GM18511 (cell line): ENCODE measurements at regions not wholly inside any gene's neighbourhood (a gene's known extent, or its start where the extent isn't known, plus 50 kb on each side); places are given as distances from the start of the nearest gene placed in this dataset.
"Not testable (repeated sequence)": the region's sequence is repeated elsewhere in the genome, so short reads cannot be mapped to it uniquely, and the experiment has no call there.

Source experiments
- ATAC-seq: cut with Tn5 transposase; IDR thresholded peaks from one replicate; pipeline ENCODE4 v1.9.1; 2021; ENCODE audit warnings: mild to moderate bottlenecking, moderate library complexity; ENCODE audit not compliant: unreplicated experiment

DNA sequence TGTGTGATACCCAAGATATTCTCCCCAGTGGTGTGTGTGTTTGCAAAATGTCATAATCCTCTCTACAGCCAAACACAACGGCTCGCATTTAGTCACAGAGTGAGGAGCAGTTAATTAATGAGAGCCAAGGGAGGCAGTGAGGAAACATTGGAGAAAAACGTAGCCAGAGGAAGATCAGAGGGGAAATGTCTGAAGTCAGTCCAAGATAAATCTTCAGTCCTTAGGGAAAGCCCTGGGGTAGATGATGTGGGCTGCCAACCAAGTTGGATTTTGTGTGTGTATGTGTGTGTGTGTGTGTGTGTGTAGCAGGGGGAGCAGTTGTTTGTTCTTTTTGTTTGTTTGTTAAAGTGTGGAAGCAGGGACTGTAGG is 201.0 kb upstream of the PTBP2 start:
- no peak for ATAC-seq

DNA sequence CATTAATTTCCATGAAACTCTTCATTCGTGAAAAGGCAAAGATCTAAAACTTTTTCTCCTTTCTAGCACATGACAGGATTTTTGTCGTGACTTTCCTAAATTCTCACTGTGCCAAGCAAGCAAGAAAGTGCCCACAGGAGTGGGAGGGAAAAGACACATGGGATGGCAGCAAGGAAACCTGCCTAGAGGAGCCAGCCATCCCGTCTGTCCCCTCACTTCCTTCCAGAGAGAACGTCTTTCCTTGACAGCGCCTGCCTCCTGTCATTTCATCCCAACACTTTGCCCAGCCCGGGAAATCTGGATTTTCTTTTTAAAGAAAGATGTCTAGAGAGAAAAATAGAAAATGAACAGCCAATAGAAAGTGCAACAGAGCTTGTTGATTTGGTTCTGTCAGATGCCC is 200.6 kb upstream of the PTBP2 start:
- ATAC-seq = no peak

DNA sequence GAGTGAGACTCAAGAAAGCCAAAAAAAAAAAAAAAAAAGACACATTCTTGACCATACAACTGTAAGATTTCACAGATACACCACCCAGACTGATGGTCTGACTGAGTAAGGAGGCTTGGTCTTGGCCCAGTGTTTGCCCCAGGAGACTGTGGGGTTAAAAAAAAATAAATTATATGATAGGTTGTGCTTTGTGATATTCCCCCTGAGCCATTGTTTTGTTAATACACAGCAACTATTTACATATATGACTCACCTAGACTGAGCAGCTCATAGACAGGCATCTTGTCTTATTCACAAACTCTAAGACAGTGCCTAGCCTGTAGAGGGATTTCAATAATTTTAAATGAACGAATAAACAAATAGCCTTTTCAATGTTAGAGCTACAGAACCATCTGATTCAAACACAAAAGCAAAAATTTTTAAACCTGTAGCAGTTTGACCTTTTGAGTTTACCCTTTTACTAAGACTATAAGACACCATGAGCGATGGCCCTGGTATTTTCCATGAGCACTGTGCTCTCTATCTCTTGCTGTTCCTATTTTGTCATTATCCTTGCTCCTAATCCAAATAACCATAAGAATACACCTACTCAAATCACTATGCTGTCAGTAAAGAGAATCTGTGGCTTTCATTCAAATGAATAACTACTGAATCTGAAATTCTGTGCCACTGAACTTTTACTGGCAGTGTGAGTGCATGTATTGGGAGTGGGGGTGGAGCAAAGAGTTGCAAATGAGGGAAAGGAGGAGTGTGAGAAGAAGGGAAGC is 199.4 kb upstream of the PTBP2 start:
- no peak for ATAC-seq

DNA sequence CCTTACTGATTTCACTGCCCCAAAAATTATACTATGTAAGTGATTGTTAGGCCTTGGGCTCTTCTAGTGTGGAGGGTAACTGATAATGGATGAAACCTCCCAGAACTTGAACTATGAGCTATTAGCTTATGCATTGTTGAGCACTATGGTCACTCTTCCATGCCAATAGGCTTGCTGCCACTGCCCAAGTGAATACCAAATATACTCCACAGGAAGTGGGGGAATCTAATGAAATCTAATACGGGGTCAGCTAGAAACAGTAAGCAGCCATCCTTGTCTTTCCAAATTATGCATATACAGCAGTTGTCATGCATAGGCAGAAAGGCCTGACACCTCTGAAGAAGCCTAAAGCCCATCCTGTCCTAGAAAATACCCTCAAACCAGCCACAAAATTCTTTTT is 198.7 kb upstream of the PTBP2 start:
- no peak for ATAC-seq

DNA sequence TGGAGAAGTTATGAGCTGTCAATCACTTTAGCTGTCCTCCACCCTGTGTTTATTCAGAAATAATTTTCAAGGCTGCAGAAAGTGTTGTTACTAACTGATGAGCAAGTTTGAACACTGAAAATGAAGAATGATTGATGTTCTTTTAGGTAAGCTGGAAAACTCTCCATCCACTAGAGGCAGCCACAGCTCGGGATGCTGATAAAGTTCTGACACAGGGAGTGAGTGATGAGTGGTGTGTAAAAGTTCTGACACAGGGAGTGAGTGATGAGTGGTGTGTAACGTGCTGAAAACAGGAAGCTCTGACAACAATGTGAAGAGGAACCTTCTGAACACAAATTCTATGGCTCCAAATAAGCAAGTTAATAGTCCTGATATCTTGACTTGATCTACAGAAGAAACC is 197.5 kb upstream of the PTBP2 start:
- ATAC-seq = no peak

DNA sequence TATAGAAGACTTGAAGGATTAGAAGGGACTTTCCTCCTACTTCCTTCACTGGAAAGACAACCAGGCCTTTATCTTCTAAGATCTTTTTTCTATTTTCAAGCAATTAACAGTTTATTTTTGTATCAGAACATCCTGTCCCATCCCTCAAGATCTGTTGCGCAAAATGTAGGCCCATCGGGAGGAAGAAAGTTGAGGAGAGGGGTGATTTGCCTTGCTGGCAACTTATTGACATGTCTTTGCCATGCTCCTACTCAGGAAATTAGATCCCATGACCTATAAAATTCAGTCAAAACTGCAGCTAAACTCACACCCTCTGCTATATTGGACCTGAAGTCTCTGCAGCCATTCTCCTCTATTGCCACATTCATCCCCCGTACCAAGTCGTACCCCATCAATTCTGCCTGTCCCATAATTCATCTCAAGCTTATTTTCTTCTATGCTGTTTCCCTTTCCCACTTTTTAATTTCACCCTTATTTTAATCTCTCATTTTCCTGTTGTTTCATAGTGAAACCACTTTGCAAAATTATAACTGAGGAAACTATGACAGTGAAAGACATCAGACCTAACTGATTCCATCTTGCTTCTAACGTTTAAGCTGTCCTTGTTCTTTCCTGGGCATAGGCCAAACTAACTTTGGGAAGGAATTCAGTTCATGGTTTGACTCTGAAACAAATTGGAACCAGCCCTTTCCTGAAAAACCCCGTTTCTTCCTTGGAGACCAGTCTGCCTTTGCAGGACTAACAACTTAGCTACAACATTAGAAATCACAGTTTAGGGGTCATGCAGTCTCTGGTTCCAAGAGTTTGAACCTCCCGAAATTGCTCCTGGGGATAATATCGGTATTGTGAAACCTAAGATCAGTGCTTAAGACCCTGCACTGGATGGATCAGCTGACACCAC is 195.7 kb upstream of the PTBP2 start:
- no peak for ATAC-seq

DNA sequence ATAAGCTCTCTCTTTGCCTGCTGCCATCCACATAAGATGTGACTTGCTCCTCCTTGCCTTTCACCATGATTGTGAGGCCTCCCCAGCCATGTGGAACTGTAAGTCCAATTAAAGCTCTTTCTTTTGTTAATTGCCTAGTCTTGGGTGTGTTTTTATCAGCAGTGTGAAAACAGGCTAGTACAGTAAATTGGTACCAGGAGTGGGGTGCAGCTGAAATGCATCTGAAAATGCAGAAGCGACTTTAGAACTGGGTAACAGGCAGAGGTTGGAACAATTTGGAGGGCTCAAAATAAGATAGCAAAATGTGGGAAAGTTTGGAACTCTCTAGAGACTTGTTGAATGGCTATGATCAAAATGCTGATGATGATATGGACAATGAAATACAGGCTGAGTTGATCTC is 192.9 kb upstream of the PTBP2 start:
- ATAC-seq = not testable (repeated sequence)

DNA sequence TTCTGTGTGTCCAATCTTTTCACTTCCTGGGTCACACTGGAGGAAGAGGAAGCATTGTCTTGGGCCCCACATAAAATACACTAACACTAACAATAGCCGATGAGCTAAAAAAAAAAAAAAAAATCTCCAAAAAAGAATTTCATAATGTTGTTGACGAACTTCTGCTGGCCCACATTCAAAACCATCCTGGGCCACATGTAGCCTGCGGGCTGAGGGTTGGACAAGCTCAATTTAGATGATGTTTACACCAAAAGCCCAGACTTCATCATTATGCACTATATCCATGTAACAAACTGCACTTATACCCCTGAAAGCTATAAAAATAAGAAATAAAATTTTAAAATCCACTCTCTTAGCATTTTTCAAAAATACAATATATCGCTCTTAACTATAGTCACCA is 187.8 kb upstream of the PTBP2 start:
- ATAC-seq = no peak

DNA sequence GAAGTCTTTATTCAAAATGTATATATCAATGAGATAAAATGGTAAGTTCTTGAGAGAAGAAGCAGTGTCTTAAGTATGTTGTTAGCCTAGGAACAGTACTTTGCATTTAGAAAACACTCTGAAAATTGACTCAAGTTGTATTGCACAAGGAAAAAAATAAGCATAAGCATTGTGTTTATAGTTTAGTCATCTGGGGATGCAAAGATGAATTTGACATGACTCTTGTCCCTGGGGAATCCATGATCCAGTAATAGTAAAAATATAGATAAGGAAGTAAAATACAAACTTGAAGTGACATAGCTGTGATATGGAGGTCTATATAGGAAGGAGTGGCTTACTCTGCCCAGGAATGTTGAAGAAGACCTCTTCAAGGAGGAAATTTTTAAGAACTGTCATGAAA is 185.0 kb upstream of the PTBP2 start:
- no peak for ATAC-seq

DNA sequence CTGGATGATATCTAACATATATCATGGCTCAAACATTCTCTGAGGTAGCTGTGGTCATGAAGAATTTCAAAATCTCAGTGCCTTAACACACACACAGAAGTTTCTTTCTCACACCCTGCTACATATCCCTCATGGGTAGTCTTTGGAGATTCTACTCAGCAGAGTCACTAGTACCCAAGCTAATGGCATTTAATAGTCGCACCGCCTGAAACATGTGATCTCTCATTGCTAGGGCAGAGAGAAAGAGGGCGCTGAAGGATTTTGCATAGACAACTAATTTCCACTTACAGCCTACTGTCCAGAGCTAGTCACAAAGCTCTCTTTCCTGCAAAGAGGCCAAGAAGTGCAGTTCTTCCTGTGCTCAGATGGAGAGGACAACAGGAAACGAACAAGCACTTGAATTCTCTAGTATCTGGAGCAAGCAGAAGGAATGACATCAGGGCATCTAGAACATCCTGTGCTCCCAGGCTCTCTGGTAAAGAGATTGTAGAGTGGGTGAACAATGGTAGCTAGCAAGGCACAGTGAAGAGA is 183.4 kb upstream of the PTBP2 start:
- no peak for ATAC-seq

DNA sequence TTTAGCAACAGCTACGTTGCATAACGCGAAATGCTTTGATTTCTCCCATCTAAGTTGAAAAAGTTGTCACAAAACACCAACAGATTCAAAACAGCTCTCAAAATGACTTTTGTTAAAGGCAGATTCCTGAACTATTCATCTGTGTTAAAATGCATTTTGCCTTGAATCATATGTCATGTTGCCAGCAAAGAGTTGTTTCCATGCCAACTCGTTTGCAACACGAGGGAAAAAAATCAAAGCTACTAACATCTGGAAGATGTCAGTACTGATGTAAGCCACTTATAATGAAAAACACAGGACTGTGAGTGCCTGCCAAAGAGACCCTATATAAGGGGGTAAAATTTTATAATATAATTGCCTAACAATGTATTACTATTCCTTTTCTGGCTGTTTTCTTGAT is 182.7 kb upstream of the PTBP2 start:
- no peak for ATAC-seq

DNA sequence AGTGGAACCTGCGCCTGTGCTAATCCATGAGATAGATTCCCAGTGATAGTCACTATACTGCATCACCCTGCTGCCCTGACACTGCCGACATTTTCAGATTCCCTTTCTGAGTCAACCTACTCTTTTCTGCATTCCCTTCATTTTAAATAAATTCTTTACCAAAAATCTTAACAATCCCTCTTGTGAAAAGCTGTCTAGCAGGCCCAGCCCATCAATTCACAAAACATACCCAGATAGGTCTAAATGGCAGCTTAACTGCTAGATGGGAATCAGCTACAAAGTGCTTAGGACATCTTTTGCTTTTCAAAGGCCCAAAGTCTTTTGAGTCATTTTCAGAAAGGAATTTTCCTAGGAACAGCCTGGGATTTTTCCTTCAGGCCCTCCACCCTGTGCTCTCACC is 180.1 kb upstream of the PTBP2 start:
- ATAC-seq = no peak

DNA sequence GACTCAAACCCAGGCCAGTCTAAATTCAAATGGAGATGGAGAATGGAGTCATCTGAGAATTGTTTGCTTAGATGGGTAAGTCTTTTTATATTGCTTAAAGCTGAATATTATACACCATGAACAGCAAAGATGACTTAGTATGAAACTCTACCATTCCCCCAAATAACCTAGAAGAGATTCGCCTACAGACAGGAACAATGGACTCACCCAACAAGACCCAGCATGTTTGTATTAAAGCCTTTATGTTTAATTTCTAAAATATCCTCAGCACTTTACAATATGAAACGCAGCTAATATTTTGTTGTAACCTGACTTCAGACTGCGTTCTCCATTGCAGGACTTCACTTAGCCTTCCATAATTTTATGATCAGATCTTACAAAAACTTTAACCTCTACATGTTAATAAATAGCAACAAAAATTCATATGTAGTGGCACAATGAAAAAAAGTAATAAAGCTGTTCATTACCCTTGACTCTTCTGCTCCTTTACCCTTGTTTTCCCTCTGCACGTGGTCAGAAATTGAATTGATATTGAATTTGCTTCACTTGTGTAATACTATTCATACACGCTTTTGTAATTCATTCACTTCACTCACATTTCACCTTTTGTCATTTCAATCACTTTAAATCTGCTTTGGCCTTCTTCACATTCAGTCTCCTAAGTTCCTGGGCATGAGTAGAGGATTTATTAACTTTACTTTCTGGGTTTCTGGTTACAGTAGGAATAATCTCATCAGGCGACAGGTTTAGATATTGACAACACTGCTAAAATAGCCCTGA is 177.3 kb upstream of the PTBP2 start:
- ATAC-seq = no peak

DNA sequence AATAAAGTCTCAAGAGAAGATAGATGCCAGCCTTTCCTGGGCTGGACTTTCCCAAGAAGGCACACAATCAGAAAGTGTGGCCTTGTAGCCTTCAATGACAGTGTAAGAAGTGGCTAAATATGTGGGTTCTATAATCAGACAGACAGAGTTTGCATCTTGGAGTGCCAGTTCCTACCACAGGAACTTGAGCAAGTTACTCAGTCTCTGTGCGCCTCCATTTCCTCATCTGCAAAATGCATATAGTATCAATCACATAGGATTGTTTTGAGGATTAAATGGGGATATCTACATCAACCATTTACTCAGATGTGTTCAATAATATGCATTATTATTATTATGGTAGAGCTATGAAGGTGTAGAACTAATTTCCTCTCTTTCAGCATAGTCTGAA is 176.8 kb upstream of the PTBP2 start:
- no peak for ATAC-seq

DNA sequence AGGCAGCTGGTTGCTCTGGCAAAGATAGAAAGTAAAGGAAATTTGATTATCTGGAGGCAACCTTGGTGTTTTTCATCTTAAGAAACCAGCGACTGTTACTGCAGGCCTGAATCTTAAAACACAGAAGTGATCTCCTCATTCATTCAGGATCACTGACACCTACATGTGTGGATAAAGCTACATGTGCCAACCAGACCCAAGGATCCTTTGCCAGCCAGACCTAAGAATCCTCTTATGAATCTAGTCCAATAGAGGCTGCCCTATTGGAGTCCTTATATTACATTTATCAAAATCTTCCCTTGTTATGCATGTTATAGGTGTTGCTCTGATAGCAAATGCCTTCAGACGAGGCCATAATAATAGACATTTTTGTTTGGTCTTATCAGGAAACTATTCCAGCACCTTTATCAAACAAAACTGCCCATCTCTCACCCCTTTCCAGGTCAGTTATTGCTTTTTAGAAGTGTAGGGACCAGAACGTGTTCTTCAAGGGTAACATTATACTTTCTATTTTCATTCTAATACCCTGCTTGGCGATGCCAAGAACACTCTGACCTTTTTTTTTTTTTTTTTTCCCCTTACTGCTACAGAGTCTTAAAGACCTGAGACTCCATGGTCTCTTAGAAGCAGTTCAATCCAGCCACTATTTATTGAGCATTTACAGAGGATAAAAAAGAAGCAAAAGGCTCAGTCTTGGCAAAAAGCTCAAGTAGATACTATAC is 175.5 kb upstream of the PTBP2 start:
- ATAC-seq = no peak

DNA sequence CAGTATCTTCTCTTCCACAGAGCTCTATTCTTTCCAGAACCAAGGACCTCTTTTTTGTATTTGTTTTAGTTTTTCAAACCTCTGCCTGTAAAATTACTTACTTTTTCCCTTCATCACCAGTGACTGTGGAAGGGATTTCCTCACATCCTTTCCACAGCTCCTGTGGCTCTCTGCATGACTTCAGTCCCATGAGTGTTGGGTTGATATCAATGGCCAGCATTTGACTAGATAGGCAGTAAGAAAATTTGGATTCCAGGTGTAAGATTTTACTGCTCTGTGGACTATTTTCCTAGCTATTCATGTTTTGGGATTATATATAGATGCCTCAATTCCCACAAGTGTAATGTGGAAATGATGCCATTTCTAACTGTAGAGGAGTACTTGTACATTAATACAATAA is 171.5 kb upstream of the PTBP2 start:
- ATAC-seq = no peak

DNA sequence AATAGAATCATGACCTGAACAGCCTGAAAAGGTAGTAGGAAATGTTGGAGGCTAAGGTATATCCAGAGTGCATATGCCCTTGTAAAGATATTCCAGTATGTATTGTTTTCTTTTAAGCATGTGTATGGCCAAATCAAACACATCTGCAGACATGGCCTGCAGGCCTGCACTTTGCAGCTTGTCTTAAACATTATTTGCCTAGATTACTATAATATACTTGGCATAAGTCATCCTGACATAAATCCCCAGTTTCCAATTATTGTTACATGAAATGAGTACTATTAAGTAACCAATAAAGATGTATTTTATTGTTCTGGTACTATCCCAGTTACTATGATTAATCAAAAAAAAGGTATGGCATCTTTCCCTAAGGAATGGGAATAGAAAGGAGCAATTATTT is 169.1 kb upstream of the PTBP2 start:
- ATAC-seq = no peak

DNA sequence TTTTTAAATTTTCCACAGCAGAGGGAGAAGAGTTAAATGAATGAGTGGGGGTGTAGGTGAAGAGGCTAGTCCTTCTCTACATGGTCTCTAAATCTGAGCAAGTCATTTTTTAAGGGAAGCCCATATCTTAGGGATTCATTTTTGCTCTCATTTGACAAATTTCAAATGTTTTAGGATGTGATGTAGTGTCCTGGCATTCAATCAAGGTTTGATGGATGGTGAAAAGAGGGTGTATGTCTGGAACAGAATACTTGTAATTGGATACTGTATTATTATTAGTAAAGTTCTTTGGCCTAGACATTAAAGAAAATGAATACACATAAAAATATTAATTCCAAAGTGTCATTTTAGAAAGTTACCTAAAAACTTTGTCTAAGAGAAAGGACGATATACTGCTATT is 167.8 kb upstream of the PTBP2 start:
- ATAC-seq = no peak

DNA sequence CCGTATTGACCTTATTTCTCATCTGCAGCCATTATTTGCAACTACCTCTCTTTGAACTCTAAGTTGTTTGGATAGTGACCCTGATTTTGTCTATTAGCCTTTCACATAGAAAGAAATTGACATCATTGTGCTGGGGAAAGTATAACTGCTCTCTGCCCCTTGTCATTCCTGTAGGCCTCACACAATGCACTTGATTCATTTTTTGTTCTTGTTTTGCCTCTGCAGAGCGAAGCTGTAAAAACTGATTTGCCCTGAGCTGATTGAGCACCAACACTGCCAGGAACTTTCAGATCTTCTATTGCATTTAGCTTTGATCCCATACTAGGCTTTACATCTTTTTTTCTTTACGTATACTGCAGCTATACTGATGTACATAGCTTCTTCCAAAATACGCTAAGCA is 167.2 kb upstream of the PTBP2 start:
- no peak for ATAC-seq

DNA sequence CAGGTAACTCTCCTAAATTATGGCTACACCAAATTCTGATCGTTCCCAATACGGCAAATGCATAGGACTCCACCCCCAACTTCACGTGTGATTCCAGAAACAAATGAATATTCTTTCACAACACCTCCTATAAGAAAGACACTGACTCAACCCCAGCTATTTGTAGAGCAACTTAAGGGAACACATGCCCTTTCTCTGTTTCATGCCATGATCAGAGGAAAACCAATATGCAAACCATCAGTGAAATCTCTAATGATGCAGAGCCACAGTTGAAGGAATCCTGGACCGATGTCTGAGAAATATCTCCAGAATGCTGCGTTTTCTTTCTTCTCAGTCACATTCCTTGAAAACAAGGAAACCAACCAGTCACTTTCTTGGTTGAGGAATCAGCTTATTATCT is 164.2 kb upstream of the PTBP2 start:
- ATAC-seq = no peak

DNA sequence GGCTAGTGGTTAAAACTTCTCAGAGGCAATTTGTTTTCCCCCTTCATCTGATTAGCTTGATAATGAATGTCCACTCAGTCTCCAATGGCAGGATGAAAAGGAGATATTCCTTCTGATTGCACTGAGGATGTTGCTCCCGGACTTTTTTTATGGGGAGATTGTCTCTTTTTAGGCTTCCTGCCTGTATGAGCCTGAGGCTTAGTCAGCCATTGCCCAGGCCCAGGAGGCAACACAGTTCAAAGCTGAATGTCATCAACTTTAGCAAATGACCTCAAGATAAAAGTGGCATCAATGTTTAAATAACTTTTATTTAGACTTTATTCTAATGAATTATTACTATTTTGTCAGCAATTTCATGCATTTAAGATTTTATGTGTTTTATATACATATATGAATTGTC is 162.9 kb upstream of the PTBP2 start:
- no peak for ATAC-seq
